ENCODE measurements at regions not wholly inside any gene's neighbourhood (a gene's known extent, or its start where the extent isn't known, plus 50 kb on each side); places are given as distances from the start of the nearest gene placed in this dataset.
"Not testable (repeated sequence)": the region's sequence is repeated elsewhere in the genome, so short reads cannot be mapped to it uniquely, and the experiment has no call there.

DNA sequence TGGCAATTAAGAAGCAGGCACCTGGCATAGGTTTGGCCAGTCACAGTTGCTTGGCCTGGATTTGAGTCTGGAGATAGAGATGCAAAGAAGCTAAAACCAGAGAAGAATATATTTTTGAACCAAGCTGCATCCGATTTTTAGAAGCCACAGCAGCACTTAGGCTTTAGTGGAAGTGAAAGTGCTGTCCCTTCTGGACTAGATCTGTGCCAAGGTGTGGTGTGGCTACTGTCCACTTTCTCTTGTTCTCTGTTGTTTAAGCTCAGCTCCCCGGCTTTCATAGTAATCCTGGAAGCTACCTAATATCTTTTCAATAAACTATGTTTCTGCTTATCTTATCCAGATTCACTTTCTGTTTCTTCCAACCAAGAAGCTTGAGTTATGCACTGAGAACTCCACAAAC, 183.4 kb upstream of the THRB start:
- Histone ChIP-seq H3K4me3 (ENCODE audit: low read depth, low read length) (no peak overlapping the region), H3K4me1 (ENCODE audit: insufficient read depth) (no peaks in the 10 kb centered on the region), H3K36me3 (ENCODE audit: insufficient read depth) (no peaks in the 10 kb centered on the region), H3K27ac (ENCODE audit: low read depth) (no peak overlapping the region)
- no peak for DNase-seq (ENCODE audit: extremely low spot score)
- 27% methylated on average over 2 of the region's 2 CpGs for WGBS

GRCh38 chr3:24678421-24678865, 183.8 kb upstream of the THRB start:
- H3K4me3 ChIP-seq (ENCODE audit: low read depth, low read length), result no peak overlapping the region
- no peaks in the 10 kb centered on the region for H3K4me1 ChIP-seq (ENCODE audit: insufficient read depth)
- 63% methylated on average over 7 of the region's 7 CpGs for WGBS
- H3K27ac ChIP-seq (ENCODE audit: low read depth), result no peak overlapping the region
- no peaks in the 10 kb centered on the region for H3K36me3 ChIP-seq (ENCODE audit: insufficient read depth)
- DNase-seq (ENCODE audit: extremely low spot score), result no peak

DNA sequence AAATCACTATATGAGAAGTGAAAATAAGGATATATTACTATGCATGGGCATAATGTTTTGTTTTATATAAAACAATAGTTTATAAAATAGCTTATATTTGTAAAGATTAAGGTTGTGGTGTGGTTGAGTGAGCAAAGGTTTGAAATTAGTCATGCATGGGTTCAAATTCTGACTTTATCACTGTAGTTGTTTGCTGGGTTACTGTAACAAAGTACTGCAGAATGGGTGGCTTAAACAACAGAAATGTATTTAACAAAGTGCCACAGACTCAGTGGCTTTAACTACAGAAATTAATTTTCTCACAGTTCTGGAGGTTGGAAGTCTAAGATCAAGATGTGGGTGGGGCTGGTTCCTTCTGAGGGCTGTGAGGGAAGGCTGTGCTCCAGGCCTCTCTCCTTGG, 184.8 kb upstream of the THRB start:
- Histone ChIP-seq H3K4me3 (ENCODE audit: low read depth, low read length) (no peak overlapping the region), H3K4me1 (ENCODE audit: insufficient read depth) (no peaks in the 10 kb centered on the region), H3K27ac (ENCODE audit: low read depth) (no peak overlapping the region), H3K36me3 (ENCODE audit: insufficient read depth) (no peaks in the 10 kb centered on the region)
- DNase-seq (ENCODE audit: extremely low spot score), result no peak

DNA sequence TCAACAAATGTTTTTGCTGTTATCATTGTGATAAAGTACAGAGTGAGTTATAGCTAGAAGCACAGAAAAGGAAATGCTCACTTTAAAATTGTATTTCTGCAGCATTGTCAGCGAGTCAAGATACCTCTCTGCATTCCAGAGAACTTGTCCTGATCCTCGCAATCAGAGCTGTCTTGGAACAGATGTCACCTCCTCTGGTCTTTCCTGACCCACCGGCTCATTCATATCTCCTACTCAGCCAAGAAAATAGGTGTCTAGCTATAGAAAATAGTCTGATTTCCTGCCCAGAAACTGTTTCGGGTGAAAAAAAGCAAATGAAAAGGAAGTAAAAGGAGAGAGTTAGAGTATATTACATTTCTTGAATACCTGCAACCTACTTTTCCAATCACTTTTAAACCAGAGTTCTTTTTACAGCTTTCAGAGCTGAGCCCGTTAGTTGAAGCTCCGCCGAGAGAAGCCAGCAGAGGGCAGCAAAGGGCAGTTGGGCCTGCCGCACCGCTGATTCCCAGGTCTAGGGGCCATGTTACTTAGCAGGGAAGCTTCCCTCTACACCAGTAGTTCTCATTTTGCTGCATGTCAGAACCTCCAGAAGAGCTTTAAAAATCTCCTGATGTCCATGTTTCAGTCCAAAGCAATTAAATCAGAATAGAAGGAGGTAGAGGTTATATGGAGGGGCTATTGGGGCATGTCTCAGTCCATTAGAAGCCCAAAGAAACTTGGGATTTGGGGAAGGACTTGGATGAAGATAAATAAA, 185.7 kb upstream of the THRB start:
- no peak overlapping the region for H3K27ac ChIP-seq (ENCODE audit: low read depth)
- H3K4me3 ChIP-seq (ENCODE audit: low read depth, low read length), result no peak overlapping the region
- H3K4me1 ChIP-seq (ENCODE audit: insufficient read depth), result no peaks in the 10 kb centered on the region
- H3K36me3 ChIP-seq (ENCODE audit: insufficient read depth), result no peaks in the 10 kb centered on the region
- WGBS, result 63% methylated on average over 9 of the region's 9 CpGs
- no peak for DNase-seq (ENCODE audit: extremely low spot score)

DNA sequence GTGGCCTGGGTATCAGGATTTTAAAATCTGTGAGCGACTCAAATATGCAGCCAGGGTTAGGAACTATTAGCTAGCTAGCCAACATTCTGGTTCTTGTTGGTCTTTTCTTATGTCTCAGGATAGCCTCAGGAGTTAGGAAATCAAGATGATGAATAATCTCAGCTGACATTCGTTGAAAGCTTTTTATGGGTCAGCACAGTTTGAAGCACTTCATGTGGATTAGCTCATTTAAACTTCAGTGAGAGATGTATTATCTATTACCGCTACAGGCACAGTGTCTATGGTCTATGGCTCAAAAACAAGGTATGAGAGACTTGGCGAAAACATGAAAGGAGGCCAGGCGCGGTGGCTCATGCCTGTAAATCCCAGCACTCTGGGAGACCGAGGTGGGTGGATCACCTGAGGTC, 187.5 kb upstream of the THRB start:
- Histone ChIP-seq H3K4me1 (ENCODE audit: insufficient read depth) (no peaks in the 10 kb centered on the region), H3K36me3 (ENCODE audit: insufficient read depth) (no peaks in the 10 kb centered on the region), H3K27ac (ENCODE audit: low read depth) (no peak overlapping the region), H3K4me3 (ENCODE audit: low read depth, low read length) (no peak overlapping the region)
- no peak for DNase-seq (ENCODE audit: extremely low spot score)
- 90% methylated on average over 7 of the region's 7 CpGs for WGBS

GRCh38 chr3:24683090-24683489, 188.4 kb upstream of the THRB start:
- WGBS, result 88% methylated on average over 5 of the region's 5 CpGs
- Histone ChIP-seq H3K4me3 (ENCODE audit: low read depth, low read length) (no peak overlapping the region), H3K36me3 (ENCODE audit: insufficient read depth) (no peaks in the 10 kb centered on the region), H3K4me1 (ENCODE audit: insufficient read depth) (no peaks in the 10 kb centered on the region), H3K27ac (ENCODE audit: low read depth) (no peak overlapping the region)
- no peak for DNase-seq (ENCODE audit: extremely low spot score)

DNA sequence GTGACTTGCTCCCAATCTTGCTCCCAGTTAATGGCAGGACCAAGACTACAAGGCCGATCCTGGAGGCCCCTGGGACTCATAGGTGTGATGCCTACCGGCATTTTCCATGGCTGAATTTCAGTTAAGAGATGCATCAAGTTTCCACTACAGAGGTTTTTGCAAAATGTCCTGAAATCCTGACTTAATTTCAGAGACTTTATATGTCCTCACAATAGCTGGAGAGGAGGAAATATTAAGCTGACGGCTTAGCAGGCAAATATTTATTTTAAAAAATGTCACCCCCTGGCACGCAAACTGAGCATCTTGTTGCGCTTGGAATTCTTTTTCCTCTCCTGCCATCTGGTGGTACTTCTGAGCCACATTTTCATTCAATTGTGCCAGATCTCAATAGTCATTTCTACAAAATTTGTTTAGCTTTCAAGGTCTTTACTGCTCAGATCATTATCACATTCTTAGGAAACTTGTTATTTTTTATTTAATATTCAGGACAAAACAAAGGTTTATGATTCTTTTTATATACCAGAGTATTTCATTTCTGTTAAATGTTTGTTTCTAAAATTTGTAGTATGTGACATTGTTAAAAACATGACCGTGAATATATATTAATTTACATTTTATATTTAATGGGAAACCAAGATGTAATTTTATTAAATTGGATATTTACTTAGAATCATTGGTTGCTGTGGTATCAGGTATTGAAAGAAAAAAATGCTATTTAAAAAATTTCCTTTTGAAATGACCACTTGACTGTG, 189.2 kb upstream of the THRB start:
- peak; percentile 29 for DNase-seq (ENCODE audit: extremely low spot score)
- no peaks in the 10 kb centered on the region for H3K4me1 ChIP-seq (ENCODE audit: insufficient read depth)
- H3K36me3 ChIP-seq (ENCODE audit: insufficient read depth), result no peaks in the 10 kb centered on the region
- no peak overlapping the region for H3K27ac ChIP-seq (ENCODE audit: low read depth)
- H3K4me3 ChIP-seq (ENCODE audit: low read depth, low read length), result no peak overlapping the region
- 27% methylated on average over 6 of the region's 6 CpGs for WGBS

- no peaks in the 10 kb centered on the region for H3K36me3 ChIP-seq (ENCODE audit: insufficient read depth)
- H3K4me1 ChIP-seq (ENCODE audit: insufficient read depth), result no peaks in the 10 kb centered on the region
- H3K4me3 ChIP-seq (ENCODE audit: low read depth, low read length), result no peak overlapping the region
- DNase-seq (ENCODE audit: extremely low spot score), result no peak
- no peak overlapping the region for H3K27ac ChIP-seq (ENCODE audit: low read depth)
- 91% methylated on average over 6 of the region's 6 CpGs for WGBS
These were observed 189.9 kb upstream of the THRB start for GRCh38 chr3:24684506-24685023.

DNA sequence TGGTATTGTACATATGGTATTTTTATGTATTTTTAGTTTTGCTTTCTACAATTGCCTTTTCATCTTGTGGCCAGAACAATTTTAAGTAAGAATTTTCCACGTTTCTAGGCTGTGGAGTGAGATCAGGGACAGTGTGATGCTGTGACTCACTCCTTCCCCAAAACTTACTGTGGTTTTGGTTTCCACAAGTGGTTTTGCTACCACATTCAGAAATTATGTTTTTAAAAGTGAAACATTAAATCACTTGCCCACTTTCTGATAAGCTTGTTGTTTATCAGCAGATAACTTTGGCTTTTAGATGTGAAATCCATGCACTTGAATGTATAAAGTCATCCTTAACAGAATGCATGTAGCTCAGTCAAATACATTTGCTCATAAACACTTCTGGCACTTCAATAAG, 192.2 kb upstream of the THRB start:
- WGBS, result 54% methylated on average over 1 of the region's 1 CpG

DNA sequence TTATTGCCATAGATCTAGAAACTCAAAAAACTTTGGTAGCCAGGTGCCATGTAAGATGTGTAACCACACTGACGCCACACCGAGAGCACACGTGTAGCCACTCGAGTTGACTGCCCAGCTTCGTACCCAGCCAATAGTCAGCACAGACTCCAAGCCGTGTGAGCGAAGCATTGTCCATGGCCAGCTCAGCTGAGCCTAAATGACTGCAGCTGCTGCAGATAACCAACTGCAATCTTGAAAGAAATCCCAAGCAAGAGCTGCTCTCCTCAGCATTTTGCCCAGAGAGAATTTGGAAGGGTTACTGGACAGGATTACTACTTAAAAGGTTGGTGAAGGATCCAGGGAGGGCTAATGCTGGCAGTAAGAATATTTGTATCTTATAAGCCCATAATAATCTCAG, 193.0 kb upstream of the THRB start:
- Histone ChIP-seq H3K27ac (ENCODE audit: low read depth) (no peak overlapping the region), H3K4me1 (ENCODE audit: insufficient read depth) (no peaks in the 10 kb centered on the region), H3K36me3 (ENCODE audit: insufficient read depth) (no peaks in the 10 kb centered on the region), H3K4me3 (ENCODE audit: low read depth, low read length) (no peak overlapping the region)
- DNase-seq (ENCODE audit: extremely low spot score), result no peak
- WGBS, result 69% methylated on average over 7 of the region's 7 CpGs

More for the DNA sequence above, 192.2 kb upstream of the THRB start:
- Histone ChIP-seq H3K4me1 (ENCODE audit: insufficient read depth) (no peaks in the 10 kb centered on the region), H3K36me3 (ENCODE audit: insufficient read depth) (no peaks in the 10 kb centered on the region), H3K27ac (ENCODE audit: low read depth) (no peak overlapping the region), H3K4me3 (ENCODE audit: low read depth, low read length) (no peak overlapping the region)
- DNase-seq (ENCODE audit: extremely low spot score), result no peak

DNA sequence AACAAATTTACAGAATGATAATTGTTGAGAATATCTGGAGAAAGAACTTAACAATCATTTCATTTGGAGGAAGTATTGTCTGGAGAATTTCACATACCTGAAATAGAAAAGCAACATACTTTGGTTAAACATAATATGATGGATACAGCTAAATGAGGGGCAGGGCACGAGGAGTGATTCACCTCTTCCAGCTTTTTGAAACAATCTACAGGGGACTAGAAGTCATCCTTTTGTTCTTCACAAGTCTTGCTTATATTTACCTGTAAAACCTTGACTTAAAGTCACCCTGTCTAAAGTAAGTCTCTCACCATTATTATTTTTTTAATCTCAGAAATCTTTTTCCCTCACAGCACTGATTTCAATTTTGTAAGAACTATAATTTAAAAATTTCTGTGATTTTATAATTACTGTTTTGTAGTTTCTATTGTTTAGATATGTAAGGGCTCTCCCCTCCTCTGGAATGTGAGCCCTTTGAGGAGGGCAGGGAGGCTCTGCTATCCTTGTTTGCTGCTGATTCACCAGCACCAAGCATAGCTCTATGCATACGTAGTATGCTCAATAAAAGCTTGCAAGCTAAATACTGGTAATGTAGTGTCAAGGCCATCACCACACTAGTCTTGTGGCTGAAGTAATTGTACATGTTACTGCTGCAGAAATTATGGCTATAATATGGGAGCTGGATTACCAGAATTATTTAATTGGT, 193.9 kb upstream of the THRB start:
- 54% methylated on average over 2 of the region's 2 CpGs for WGBS
- no peak for DNase-seq (ENCODE audit: extremely low spot score)
- no peaks in the 10 kb centered on the region for H3K4me1 ChIP-seq (ENCODE audit: insufficient read depth)
- H3K27ac ChIP-seq (ENCODE audit: low read depth), result no peak overlapping the region
- H3K36me3 ChIP-seq (ENCODE audit: insufficient read depth), result no peaks in the 10 kb centered on the region
- H3K4me3 ChIP-seq (ENCODE audit: low read depth, low read length), result no peak overlapping the region

- no peak overlapping the region for H3K27ac ChIP-seq (ENCODE audit: low read depth)
- DNase-seq (ENCODE audit: extremely low spot score), result no peak
- H3K4me1 ChIP-seq (ENCODE audit: insufficient read depth), result no peaks in the 10 kb centered on the region
- 91% methylated on average over 3 of the region's 3 CpGs for WGBS
- no peak overlapping the region for H3K4me3 ChIP-seq (ENCODE audit: low read depth, low read length)
- no peaks in the 10 kb centered on the region for H3K36me3 ChIP-seq (ENCODE audit: insufficient read depth)
These were observed 194.7 kb upstream of the THRB start for GRCh38 chr3:24689353-24689752.

DNA sequence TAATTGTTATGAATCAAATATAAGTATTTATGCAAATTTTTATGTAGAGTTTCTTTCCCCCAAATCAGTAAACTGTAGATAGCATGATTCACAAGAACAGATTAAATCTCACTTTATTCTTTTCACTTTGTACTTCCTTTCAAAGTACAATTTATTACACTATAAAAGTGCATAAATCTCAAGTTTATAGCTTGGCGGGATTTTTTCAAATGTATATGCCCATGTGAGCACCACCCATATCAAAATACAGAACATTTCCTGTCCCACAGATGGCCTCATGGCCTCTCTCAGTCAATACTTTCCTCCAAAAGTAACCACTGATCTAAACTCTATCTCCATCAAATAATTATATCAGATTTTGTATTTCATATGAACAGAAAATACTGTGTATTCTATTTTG, 196.1 kb upstream of the THRB start:
- 70% methylated on average over 1 of the region's 1 CpG for WGBS
- no peak for DNase-seq (ENCODE audit: extremely low spot score)

DNA sequence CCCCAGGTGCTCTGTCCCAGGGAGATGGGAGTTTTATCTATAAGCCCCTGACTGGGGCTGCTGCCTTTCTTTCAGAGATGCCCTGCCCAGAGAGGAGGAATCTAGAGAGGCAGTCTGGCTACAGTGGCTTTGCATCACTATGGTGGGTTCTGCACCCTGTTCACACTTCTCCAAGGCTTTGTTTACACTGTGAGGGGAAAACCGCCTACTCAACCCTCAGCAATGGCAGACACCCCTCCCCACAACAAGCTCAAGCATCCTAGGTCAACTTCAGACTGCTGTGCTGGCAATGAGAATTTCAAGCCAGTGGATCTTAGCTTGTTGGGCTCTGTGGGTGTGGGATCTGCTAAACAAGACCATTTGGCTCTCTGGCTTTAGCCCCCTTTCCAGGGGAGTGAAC, 204.4 kb upstream of the THRB start:
- DNase-seq (ENCODE audit: extremely low spot score), result not testable (repeated sequence)
- WGBS, result 88% methylated on average over 1 of the region's 1 CpG

More for the DNA sequence above, 196.1 kb upstream of the THRB start:
- Histone ChIP-seq H3K27ac (ENCODE audit: low read depth) (no peak overlapping the region), H3K4me1 (ENCODE audit: insufficient read depth) (no peaks in the 10 kb centered on the region), H3K4me3 (ENCODE audit: low read depth, low read length) (no peak overlapping the region), H3K36me3 (ENCODE audit: insufficient read depth) (no peaks in the 10 kb centered on the region)

More for the DNA sequence above, 204.4 kb upstream of the THRB start:
- not testable (repeated sequence) for H3K4me3 ChIP-seq (ENCODE audit: low read depth, low read length); H3K4me1 ChIP-seq (ENCODE audit: insufficient read depth); H3K36me3 ChIP-seq (ENCODE audit: insufficient read depth); H3K27ac ChIP-seq (ENCODE audit: low read depth)
